ENCODE measurements at regions not wholly inside any gene's neighbourhood (a gene's known extent, or its start where the extent isn't known, plus 50 kb on each side); places are given as distances from the start of the nearest gene placed in this dataset.
"Not testable (repeated sequence)": the region's sequence is repeated elsewhere in the genome, so short reads cannot be mapped to it uniquely, and the experiment has no call there.

DNA sequence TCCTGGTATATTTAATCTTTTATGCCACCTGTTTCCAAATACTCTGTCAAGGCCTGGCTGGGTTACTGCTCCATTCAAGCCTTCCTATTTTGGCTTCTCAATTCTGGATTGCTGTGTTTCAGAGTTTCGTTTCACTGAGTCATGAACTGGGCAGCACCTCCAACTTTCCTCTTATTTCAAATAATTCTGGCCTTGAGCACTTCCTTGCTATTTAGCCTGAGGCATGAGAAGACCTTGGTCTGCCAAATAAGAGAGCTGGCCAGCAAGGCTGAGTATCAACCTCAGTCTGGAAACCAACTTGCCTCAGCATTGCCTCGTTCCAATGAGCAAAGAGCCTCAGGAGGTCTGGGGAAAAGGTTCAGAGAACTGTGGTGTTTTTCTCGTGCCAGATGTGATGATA, 66.6 kb downstream of the TNFAIP3 start:
- peak; percentile 20 for DNase-seq (ENCODE audit: low spot score)

DNA sequence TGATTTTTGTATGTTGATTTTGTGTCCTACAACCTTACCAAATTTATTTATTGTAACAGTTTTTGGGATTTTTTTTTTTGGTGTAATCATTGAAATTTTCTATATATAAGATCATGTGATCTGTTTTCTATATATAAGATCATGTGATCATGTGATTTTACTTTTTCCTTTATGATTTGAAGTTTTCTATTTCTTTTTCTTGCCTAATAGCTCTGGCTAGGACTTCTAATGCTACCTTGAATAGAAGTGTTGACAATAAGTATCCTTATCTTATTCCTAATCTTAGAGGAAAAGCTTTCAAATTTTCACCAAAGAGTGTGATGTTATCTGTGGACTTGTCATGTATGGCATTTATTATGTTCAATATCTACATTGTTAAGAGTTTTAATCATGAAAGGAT, 69.7 kb downstream of the TNFAIP3 start:
- no peak for DNase-seq (ENCODE audit: low spot score)

DNA sequence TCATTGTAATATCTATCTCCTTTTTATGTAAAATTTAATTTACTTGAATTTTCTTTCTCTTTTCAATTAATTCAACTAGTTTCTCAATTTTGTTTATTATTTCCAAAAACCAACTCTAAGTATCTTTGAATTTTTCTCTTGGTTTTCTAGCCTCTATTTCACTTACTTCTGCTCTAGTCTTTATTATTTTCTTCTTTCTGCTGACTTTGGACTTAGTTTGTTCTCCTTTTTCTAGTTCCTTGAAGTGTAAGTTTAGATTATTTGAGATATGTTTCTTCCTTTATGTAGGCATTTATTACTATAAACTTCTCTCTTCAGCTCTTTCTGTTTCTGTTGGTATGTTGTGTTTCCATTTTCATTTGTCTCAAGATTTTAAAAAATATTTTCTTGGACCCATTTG, 70.8 kb downstream of the TNFAIP3 start:
- no peak for DNase-seq (ENCODE audit: low spot score)

DNA sequence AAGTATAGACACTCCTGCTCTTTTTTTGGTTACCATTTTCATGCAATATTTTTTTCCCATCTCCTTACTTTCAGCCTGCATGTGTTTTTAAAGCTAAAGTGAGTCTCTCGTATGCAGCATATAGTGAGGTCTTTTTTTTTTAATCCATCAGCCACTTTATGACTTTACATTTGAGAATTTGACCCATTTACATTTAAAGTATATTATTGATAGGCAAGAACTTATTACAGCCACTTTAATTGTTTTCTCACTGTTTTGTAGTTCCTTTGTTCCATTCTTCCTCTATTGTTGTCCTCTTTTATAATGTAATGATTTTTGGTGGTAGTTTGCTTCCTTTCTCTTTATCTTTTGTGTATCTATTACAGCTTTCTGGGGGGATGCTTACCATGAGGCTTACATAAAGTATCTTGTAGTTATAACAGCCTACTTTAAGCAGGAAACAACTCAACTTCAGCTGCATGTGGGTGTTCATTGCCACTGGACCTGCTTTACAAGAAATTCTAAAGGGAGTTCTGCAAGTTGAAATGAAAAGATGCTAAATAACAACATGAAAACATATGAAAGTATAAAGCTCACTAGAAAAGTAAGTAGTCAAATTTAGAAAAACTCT, 71.8 kb downstream of the TNFAIP3 start:
- no peak for DNase-seq (ENCODE audit: low spot score)

DNA sequence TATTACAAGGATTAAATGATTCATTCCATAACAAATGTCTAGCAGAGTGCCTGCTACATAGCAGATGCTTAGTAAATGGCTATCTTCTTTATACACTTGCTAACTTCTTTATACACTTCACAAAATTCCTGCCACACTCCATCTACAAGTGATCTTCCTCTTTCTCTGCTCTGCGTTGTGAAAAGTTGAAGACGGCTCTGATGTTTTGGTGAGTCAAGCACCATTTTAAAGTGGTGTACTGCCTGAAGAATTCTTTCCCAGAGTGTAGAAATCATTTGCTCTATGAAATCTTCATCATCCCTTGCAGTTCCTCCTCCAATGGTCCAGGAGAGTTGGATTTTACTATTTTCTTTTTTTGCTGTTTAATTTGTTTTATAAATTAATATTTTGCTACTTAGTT, 74.9 kb downstream of the TNFAIP3 start:
- no peak for DNase-seq (ENCODE audit: low spot score)

DNA sequence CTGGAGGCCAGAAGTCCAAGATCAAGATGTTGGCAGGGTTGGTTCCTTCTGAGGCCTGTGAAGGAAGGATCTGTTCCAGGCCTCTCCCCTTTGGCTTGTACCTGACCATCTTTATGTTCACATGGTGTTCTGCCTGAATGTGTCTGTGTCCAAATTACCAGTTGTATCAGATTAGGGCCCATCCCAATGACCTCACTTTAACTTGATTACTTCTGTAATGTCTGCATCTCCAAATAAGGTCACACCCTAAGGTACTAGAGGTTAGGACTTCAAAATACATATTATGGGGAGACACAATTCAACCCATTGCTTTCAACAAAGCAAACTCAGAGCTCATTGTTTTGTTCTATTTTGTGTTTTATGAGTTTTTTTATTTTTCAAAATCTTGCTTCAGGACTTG, 75.7 kb downstream of the TNFAIP3 start:
- DNase-seq (ENCODE audit: low spot score): no peak

DNA sequence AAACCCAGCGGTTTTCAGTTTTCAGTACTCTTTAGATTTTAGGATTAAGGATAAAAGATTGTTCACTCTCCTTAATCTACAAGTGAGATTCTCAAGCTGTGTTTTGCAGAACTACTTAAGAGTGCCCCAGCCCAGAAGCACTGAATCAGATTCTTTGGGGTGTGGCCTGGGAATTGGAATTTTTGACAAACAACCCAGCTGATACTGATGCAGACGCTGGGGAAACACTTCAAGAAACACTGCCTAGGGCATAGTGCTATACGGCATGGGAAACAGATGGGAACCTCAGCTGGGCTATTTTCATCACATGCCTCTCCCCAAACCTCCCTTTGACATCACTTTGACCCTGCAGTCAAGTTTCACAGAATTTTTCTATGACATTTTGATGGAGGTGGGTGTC, 77.3 kb downstream of the TNFAIP3 start:
- not testable (repeated sequence) for DNase-seq (ENCODE audit: low spot score)

DNA sequence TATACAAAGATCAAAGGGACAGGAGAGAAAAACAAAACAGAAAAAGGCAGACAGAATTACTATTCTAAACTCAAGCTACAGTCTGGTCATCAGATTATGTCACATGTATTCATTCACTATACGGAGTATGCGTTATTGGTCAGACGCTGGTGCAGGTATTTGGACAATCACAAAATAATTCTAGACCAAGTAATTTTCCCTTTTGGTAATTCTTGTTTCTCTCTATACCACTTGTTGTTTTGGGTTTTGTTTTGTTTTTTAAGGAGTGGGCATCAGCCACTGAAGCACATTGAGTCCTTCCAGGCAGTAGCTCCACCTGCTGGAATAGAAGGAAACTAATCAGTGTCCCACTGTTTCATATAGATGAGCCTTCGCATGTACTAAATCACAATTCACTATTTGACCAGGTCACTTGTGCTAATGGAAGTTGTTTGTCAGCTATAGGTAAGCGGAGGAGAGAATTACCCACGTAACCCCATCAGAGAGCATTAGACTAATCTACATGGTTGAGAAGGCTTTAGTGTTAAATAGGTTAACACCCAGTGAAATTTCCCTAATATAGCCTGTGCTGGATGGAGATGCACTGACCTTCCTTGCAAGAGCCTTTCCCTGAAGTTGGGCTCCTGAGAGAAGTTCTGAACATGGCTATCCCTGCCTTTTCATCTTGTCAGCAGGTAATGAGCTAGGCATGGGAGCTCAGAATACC, 77.9 kb downstream of the TNFAIP3 start:
- DNase-seq (ENCODE audit: low spot score): peak; percentile 36

DNA sequence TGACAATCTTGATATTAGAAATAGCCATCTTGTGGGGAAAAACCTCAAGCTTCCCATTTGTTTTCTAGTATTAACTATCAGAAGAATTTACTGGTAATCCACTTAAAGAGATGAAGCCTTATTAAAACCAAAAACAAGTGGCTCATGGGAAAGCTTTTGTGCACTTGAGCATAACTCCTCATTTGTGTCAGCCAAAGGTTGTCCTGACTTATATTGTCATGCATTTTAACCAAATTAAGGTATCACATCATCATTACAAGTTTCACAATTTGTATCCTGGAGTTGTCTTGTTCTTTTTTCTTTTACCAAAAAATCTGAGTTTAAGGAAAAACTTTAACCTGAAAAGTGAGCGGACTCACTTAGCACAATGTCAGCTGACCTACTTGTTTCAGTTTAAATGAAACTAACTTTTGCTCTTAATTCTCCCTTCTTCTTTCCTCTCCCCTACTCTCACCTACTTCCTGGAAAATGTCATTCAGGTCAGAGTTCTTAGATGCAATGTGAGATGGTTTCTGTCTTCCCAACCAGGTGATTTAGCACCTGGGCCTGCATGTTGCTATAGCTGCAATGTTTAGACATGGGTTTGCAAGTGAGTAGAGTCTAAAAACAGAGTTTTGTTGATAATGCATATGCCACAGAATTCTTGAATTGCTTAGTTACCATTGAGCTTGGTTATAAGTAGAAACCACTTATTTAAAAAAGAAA, 82.8 kb downstream of the TNFAIP3 start:
- DNase-seq (ENCODE audit: low spot score): no peak

DNA sequence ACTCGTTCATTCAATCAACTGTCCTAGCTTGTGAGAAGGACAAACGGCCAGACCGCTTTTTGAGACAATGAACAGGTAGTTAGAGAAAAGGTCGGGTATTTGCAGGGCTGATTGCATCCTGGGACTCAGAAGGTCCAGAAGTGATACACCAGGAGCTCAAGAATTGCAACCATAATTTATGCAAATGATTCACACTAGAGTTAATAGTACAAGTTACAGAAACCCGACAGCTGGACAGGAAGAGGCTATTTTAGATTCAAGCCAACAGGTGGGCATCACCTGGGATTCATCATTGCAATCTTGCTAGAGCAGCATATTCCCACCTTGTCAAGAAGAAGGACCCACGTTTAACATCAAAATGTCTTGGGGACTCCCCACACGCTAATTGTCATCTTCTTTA, 83.5 kb downstream of the TNFAIP3 start:
- no peak for DNase-seq (ENCODE audit: low spot score)

DNA sequence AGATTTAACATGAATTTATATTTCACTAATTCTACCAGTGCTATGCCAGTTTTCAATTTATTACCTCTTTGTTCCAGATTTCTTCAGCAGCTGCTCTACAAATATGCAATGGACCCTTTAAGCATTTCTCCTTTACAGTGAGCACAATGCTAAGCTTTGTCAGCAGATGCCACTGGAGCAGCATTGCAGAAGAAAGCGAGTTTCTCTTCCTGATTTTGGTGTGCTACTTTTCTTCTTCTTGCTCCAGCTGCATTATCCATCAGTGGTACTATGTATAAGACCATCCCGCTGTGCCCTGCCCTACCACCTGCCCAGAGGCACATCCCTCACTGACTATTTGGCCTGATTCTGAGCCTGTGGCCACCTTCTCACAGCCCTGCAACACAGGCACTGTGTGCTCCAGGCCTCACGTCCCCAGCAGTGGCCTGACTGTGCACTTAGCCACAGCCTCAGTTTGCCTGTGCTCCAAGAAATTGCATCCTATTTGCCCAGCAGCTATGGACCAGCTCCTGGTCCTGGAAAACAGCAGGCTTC, 84.1 kb downstream of the TNFAIP3 start:
- DNase-seq (ENCODE audit: low spot score): no peak

DNA sequence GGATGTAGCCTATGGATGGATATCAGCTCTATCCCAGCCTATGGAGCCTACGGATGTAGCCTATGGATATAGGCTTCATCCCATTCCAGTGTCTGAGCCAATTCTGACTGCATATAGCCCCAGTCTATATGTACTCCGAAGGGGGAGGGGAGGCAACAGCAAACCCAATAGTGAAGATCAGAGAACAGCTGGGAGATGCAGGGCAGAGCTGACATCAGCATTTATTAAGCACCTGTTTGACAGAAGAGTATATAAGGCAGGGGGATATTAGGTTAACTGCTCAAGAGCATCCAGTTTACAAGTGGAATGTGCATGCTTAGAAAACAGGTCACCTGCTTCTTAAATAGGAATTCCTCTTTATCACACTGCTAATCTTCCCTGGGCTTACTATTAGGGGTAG, 85.2 kb downstream of the TNFAIP3 start:
- DNase-seq (ENCODE audit: low spot score): no peak

DNA sequence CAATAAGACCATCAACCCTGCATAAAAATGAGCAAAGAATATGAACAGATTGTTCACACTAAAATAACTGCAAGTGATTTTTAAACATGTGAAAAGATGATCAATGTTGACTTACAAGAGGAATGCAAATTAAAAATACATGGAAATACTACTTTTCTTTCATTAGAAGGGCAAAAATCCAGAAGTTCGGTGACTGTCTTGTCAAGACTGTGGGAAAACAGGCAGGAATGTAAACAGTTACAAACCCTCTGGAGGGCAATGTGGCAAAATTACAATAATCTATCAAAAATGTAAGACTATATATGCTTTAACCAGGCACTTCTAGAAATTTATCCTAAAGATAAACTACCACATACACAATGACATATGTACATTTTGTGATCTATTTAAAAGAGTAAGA, 86.7 kb downstream of the TNFAIP3 start:
- DNase-seq (ENCODE audit: low spot score): no peak

DNA sequence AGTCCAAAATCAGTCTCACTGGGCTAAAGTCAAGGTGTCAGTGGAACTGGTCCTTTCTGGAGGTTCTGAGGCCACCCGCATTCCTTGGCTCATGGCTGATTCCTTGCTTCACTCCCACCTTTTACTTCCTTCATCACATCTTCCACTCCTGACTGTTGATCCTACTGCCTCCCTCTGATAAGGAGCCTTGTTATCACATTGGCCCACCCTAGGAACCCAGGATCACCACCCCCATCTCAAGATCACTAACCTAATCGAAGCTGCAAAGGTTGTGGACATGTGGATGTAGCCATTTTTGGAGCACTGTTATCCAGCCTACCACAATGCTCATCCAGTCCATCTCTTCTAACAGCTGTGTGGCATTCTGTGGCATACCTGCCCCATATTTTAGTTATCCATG, 87.2 kb downstream of the TNFAIP3 start:
- DNase-seq (ENCODE audit: low spot score): no peak

DNA sequence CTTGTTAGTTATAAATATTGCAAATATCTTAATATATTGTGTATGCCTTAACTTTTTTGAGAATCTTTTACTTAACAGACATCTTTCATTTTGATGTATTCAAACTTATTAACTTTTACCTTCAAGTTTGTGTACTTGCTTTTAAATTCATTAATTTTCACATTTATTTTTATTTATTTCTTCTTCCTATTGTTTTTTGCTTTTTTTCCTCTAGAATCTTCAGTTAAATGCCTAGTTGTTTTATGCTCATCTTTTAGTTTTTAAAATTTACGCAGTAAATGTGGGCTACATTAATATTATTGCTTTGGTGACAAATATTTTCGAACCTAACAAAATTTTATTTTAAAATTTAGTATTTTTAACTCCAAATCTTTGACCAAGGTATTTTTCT, 89.0 kb downstream of the TNFAIP3 start:
- DNase-seq (ENCODE audit: low spot score): no peak

DNA sequence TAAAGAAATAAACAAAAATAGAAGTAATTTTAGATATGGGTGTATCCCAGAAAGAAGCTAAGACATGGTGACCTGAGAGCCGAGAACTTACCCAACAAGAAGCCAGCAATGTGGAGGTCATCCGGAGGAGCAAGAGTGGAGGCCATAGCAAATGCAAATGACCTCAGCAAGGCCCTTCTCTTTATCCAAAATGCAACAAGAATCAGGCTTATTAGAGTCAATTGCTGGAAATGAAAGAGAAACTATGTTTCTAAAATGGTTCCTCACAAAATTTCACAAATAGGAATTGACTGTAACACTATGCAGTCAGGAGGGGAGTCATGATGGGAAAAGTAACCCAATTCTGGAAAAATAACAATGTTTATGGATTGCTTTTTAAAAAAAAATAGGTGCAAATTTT, 90.4 kb downstream of the TNFAIP3 start:
- DNase-seq (ENCODE audit: low spot score): no peak

DNA sequence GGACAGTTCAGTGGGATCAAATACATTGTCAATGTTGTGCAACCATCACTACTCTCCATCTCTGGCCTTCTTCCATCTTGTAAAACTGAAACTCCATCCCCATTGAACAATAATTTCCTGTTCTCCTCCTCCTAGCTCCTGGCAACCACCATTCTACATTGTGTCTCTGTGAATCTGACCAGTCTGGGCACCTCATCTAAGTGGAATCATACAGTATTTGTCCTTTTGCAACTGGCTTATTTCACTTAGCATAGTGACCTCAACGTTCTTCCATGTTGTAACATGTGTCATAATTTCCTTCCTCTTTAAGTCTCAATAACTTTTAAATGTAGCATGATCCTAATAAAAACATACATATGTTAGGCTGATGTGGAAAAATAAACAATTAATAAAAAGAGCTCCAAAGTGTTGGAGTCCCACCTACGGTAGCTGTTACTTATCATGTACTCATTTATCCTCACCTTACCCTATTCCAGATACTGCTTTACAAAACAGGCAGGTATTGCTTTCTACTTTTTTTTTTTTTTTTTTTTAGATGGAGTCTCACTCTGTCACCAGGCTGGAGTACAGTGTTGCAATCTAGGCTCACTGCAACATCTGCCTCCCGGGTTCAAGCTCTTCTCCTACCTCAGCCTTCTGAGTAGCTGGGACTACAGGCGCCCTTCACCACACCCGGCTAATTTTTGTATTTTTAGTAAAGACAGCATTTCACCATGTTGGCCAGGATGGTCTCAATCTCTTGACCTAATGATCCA, 91.9 kb downstream of the TNFAIP3 start:
- no peak for DNase-seq (ENCODE audit: low spot score)

DNA sequence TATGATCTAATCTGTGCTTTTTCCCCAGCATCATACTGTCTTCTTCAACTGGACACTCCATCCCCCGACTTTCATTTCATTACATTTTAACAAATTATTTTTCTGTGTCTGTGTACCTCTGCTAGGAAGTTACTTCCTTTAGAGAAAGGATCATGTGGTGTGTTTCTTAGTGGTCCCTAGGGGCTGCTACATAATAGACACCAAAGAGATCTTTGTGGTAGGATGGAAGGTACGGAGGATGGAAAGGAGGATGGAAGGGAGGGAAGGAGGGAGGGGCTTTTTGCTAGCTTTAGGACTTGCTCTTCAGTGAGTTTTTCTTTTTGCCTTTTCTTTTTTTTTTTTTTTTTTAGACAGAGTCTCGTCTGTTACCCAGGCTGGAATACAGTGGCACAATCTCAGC, 95.7 kb downstream of the TNFAIP3 start:
- no peak for DNase-seq (ENCODE audit: low spot score)

DNA sequence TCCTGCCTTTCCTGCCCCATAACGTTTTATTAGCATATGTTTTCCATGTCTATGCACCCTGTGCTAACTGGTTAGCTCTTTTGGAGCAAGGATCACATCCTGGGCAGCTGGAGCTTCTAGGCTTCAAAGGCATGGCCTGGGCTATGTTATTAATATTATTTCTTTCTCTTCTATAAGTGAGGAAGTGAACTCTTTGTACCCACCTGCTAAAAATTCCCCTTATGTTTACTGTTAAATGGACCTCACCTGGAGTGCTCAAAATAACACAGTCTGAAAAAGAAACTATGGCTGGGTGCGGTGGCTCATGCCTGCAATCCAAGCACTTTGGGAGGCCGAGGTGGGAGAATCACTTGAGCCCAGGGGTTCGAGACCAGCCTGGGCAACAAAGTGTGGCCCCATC, 97.8 kb downstream of the TNFAIP3 start:
- DNase-seq (ENCODE audit: low spot score): no peak

DNA sequence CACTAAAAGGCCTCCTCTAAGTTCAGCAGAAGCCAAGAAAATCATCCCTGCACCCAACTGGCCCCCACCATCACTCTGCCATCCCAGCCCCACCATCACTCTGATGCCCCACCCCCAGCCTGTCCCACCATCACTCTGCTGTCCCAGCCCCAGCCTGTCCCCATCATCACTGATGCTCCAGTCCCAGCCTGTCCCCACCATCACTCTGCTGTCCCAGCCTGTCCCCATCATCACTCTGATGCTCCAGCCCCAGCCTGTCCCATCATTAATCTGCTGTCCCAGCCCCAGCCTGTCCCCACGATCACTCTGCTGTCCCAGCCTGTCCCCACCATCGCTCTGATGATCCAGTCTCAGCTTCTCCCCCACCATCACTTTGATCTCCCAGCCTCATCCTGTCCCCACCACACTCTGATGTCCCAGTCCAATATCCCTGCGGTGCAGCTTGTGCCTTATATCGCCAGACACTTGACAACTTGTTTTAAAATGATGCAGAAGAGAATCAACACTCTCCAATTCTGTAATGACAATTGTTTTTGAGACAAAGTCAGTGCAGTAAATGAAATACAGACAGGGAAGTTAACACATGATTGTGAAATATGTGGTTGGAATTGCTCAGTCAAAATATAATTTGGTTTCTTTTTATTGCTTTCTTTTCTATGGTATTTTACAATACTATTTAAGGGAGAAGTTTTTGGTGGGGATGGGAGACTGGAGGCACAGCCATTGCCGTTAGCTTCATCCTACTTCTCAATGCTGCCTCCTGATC, 100.8 kb downstream of the TNFAIP3 start:
- DNase-seq (ENCODE audit: low spot score): no peak

DNA sequence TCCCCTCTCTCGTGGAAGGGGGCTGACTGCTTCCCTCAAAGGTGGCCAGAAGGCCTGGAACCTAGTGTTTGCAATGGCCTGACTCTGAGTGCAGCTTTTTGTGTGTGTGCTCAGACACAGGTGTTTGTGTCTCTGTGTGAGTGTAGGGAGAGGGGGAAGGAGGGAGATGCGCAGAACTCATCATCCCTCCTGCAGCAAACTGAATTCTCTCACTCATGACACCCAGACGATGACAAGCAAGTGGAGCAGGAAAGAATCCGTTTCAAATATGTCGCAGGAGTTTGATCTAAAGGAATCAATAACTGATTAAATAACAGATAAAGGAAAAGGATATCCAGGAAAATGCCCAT, 101.4 kb downstream of the TNFAIP3 start:
- DNase-seq (ENCODE audit: low spot score): no peak

DNA sequence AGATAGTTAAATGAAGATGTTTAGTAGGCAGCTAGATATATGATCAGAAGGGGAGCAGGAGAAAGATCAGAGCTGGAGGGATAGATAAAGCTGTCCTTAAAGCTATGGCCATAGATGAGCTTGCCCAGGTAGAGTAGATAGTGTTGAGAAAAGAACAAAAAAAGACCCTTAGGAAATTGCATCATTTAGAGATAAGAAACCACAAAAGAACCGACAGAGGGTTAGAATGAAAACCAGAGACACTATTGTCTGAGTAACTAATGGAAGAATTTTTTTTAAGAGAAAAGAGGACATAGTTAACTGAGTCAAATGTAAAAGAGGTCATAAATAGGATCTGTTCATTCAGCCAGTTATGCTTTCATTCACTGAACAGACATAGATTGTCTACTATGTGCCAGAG, 101.8 kb downstream of the TNFAIP3 start:
- no peak for DNase-seq (ENCODE audit: low spot score)
